Type B pancreatic cell (in vitro differentiated cells): ENCODE measurements at regions not wholly inside any gene's neighbourhood (a gene's known extent, or its start where the extent isn't known, plus 50 kb on each side); places are given as distances from the start of the nearest gene placed in this dataset.
"Not testable (repeated sequence)": the region's sequence is repeated elsewhere in the genome, so short reads cannot be mapped to it uniquely, and the experiment has no call there.

Experiments
- DNase-seq: peaks from one replicate; pipeline ENCODE4 v3.0.0; 2021; ENCODE audit warnings: mixed read lengths; ENCODE audit not compliant: unreplicated experiment; ENCODE audit errors: extremely low spot score
- H3K27ac Mint-ChIP-seq: 2 replicates; pipeline ENCODE4 v1.8.0; 2021; ENCODE audit warnings: mild to moderate bottlenecking, mixed read lengths
- H3K27me3 Mint-ChIP-seq: 2 replicates; pipeline ENCODE4 v1.8.0; 2021; ENCODE audit warnings: mixed read lengths
- H3K36me3 Mint-ChIP-seq: 2 replicates; pipeline ENCODE4 v1.8.0; 2021; ENCODE audit warnings: mixed read lengths
- H3K4me1 Mint-ChIP-seq: one replicate; pipeline ENCODE4 v1.8.0; 2021; ENCODE audit warnings: mixed read lengths; ENCODE audit not compliant: unreplicated experiment
- H3K4me3 Mint-ChIP-seq: 2 replicates; pipeline ENCODE4 v1.8.0; 2021; ENCODE audit warnings: mild to moderate bottlenecking, mixed read lengths
- H3K9me3 Mint-ChIP-seq: 2 replicates; pipeline ENCODE4 v1.8.0; 2021; ENCODE audit warnings: mixed read lengths
- TF ChIP-seq, protein P1 (sequence below): fragments of 200-600 bp; sonication (generic); conservative IDR thresholded peaks from 2 replicates; pipeline ENCODE4 v1.5.0; 2021; ENCODE audit warnings: antibody characterized with exemption, mild to moderate bottlenecking

DNA sequence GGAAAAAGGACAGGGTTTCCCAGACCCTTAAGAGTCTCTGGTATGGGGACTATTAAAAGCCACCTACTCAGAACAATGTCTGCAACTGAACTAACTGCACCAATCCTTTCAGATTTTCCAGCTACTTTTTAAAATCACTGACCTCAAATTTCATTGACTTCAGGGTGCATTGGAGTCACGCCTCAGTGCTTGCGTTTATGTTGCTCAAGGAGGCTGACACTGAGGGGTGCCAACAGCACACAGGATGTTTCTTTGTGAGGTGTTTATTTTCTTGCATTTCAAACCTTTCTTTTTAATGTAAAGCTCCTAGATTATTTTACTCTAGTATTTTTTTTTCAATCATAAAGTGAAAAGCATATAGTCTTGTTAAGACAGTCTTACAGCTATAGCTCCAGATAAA is 402.0 kb upstream of the SLC35B3 start:
- Mint-ChIP-seq H3K36me3 (no peaks in the 10 kb centered on the region), H3K9me3 (no peaks in the 10 kb centered on the region), H3K4me1 (no peaks in the 10 kb centered on the region), H3K27me3 (no peaks in the 10 kb centered on the region), H3K4me3 (no peak overlapping the region), H3K27ac (no peak overlapping the region)
- TF ChIP-seq, protein P1, sequence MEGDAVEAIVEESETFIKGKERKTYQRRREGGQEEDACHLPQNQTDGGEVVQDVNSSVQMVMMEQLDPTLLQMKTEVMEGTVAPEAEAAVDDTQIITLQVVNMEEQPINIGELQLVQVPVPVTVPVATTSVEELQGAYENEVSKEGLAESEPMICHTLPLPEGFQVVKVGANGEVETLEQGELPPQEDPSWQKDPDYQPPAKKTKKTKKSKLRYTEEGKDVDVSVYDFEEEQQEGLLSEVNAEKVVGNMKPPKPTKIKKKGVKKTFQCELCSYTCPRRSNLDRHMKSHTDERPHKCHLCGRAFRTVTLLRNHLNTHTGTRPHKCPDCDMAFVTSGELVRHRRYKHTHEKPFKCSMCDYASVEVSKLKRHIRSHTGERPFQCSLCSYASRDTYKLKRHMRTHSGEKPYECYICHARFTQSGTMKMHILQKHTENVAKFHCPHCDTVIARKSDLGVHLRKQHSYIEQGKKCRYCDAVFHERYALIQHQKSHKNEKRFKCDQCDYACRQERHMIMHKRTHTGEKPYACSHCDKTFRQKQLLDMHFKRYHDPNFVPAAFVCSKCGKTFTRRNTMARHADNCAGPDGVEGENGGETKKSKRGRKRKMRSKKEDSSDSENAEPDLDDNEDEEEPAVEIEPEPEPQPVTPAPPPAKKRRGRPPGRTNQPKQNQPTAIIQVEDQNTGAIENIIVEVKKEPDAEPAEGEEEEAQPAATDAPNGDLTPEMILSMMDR = no peak
- no peak for DNase-seq

DNA sequence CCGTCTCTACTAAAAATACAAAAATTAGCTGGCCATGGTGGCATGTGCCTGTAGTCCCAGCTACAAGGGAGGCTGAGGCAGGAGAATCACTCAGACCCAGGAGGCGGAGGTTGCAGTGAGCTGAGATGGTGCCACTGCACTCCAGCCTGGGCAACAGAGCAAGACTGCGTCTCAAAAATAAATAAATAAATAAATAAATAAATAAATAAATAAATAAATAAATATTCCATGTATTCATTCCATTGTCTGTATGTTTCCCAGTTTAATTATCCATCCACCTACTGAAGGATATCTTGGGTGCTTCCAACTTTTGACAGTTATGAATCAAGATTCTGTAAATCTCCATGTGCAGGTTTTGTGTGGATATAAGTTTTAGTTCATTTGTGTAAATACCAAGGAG is 397.4 kb upstream of the SLC35B3 start:
- H3K4me3 Mint-ChIP-seq, H3K36me3 Mint-ChIP-seq, H3K9me3 Mint-ChIP-seq, H3K27me3 Mint-ChIP-seq, H3K27ac Mint-ChIP-seq, DNase-seq: not testable (repeated sequence)
- H3K4me1 Mint-ChIP-seq = peaks cover 12% of the 10 kb centered on the region

DNA sequence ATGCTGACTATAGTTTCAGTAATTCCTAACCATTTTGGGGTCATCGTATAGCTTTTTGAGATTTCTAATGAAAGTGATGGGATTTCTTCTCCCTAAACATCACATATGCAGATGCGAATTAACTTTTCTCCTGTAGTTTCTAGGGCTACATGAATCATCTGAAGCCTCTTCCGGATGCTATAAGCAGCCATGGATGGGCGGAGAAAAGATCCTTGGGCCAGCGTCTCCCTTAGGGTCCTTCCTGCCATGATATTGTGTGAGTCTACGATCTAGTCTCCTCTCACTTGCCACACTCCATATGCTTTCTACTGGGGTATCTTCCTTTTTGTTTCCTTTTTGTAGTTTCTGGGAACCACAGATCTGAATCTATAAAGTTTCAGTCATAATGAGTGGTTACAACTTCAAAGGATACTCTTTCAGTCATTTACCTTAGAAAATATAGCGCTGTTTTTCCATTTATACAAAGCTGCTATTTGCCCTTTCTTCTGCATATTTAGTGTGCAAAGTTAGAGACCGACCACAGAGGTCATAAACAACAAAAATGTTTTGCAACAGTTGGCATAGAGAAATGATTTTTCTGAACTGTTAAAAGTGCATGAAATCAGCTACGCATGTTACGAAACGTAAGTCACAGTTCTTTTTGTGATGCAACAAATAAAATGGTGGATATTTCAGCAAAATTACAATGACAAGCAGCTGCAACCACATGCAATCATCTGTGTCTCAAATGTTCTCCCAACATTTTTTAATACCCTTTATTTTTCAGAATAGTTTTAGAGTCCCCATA is 396.2 kb upstream of the SLC35B3 start:
- Mint-ChIP-seq H3K36me3 (no peaks in the 10 kb centered on the region), H3K4me1 (peaks cover 12% of the 10 kb centered on the region), H3K9me3 (no peaks in the 10 kb centered on the region), H3K27me3 (no peaks in the 10 kb centered on the region), H3K4me3 (no peak overlapping the region), H3K27ac (no peak overlapping the region)
- DNase-seq = no peak
- TF ChIP-seq, protein P1 = no peak

DNA sequence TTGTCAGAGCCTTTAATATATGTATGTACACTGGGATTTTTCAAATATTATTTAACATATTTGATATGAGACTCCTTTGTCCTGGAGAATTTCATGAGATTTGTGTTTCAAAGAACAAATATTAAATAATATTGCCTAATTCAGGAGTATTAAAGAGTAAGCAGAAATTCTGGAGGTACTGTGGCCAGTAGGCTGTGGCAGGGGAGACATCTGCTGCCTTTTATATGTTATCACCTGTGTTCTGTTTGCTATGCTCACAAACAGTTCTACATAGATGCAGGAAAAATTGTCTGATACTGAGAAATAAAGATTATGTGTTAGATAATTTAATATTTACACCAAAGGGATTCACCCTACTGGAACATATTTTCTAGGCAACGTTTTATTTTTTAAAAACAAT is 395.4 kb upstream of the SLC35B3 start:
- DNase-seq = no peak
- Mint-ChIP-seq H3K27ac (no peak overlapping the region), H3K4me1 (peaks cover 12% of the 10 kb centered on the region), H3K36me3 (no peaks in the 10 kb centered on the region), H3K27me3 (no peaks in the 10 kb centered on the region), H3K9me3 (no peaks in the 10 kb centered on the region), H3K4me3 (no peak overlapping the region)
- TF ChIP-seq, protein P1 = no peak

- Mint-ChIP-seq H3K27ac (no peak overlapping the region), H3K4me3 (no peak overlapping the region), H3K36me3 (no peaks in the 10 kb centered on the region), H3K9me3 (no peaks in the 10 kb centered on the region), H3K4me1 (peaks cover 12% of the 10 kb centered on the region), H3K27me3 (no peaks in the 10 kb centered on the region)
- TF ChIP-seq, protein P1 = no peak
- DNase-seq = no peak
Observed at GRCh38 chr6:8829796-8830195, 394.5 kb upstream of the SLC35B3 start.

DNA sequence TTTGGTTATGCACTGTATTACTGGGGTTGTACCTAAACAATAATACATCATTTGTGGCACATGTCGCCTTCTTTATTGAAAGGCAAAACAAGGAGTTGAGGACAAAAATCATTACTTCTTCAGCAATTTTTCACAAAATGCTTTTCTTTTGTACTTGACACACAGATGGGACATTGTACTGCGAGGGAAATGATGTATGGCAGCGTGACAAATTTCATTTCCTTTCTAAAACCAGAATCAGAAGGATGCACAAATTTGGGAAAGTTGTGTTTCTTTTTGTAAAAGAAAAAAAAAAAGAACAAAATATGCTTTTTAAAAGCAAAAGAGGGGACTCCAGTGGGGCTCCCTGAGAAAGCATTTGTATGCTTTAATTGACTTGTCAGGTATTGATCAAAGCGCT is 394.0 kb upstream of the SLC35B3 start:
- no peaks in the 10 kb centered on the region for H3K36me3 Mint-ChIP-seq
- DNase-seq = no peak
- H3K9me3 Mint-ChIP-seq = no peaks in the 10 kb centered on the region
- TF ChIP-seq, protein P1 = no peak
- no peaks in the 10 kb centered on the region for H3K27me3 Mint-ChIP-seq
- no peak overlapping the region for H3K4me3 Mint-ChIP-seq
- H3K4me1 Mint-ChIP-seq = peaks cover 12% of the 10 kb centered on the region
- H3K27ac Mint-ChIP-seq = no peak overlapping the region
